ENCODE measurements at regions not wholly inside any gene's neighbourhood (a gene's known extent, or its start where the extent isn't known, plus 50 kb on each side); places are given as distances from the start of the nearest gene placed in this dataset.

DNA sequence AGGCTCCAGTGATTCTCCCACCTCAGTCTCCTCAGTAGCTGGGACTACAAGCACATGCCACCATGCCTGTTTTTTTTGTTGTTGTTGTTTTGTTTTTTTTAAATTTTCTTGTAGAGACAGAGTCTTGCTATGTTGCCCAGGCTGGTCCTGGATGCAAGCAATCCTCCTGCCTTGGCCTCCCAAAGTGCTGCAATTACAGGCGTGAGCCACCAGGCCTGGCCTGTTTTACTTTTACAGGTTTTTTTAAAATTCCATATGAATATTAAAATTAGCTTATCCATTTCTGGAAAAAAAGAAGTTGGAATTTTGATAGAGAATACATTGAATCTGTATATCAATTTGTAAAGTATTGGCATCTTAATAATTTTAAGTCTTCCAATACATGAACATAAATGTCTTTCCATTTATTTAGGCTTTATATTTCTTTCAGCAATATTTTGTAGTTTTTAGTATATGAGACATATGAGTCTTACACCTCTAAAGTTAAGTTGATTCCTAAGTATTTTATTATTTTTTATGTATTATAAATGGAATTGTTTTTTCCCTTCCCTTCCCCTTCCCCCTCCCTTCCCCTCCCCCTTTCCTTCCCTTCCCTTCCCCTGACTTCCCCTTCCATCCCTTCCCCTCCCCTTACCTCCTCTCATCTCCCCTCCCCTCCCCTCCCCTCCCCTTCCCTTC, 323.5 kb upstream of the SALL1 start (continued):
- TF ChIP-seq, protein P1, sequence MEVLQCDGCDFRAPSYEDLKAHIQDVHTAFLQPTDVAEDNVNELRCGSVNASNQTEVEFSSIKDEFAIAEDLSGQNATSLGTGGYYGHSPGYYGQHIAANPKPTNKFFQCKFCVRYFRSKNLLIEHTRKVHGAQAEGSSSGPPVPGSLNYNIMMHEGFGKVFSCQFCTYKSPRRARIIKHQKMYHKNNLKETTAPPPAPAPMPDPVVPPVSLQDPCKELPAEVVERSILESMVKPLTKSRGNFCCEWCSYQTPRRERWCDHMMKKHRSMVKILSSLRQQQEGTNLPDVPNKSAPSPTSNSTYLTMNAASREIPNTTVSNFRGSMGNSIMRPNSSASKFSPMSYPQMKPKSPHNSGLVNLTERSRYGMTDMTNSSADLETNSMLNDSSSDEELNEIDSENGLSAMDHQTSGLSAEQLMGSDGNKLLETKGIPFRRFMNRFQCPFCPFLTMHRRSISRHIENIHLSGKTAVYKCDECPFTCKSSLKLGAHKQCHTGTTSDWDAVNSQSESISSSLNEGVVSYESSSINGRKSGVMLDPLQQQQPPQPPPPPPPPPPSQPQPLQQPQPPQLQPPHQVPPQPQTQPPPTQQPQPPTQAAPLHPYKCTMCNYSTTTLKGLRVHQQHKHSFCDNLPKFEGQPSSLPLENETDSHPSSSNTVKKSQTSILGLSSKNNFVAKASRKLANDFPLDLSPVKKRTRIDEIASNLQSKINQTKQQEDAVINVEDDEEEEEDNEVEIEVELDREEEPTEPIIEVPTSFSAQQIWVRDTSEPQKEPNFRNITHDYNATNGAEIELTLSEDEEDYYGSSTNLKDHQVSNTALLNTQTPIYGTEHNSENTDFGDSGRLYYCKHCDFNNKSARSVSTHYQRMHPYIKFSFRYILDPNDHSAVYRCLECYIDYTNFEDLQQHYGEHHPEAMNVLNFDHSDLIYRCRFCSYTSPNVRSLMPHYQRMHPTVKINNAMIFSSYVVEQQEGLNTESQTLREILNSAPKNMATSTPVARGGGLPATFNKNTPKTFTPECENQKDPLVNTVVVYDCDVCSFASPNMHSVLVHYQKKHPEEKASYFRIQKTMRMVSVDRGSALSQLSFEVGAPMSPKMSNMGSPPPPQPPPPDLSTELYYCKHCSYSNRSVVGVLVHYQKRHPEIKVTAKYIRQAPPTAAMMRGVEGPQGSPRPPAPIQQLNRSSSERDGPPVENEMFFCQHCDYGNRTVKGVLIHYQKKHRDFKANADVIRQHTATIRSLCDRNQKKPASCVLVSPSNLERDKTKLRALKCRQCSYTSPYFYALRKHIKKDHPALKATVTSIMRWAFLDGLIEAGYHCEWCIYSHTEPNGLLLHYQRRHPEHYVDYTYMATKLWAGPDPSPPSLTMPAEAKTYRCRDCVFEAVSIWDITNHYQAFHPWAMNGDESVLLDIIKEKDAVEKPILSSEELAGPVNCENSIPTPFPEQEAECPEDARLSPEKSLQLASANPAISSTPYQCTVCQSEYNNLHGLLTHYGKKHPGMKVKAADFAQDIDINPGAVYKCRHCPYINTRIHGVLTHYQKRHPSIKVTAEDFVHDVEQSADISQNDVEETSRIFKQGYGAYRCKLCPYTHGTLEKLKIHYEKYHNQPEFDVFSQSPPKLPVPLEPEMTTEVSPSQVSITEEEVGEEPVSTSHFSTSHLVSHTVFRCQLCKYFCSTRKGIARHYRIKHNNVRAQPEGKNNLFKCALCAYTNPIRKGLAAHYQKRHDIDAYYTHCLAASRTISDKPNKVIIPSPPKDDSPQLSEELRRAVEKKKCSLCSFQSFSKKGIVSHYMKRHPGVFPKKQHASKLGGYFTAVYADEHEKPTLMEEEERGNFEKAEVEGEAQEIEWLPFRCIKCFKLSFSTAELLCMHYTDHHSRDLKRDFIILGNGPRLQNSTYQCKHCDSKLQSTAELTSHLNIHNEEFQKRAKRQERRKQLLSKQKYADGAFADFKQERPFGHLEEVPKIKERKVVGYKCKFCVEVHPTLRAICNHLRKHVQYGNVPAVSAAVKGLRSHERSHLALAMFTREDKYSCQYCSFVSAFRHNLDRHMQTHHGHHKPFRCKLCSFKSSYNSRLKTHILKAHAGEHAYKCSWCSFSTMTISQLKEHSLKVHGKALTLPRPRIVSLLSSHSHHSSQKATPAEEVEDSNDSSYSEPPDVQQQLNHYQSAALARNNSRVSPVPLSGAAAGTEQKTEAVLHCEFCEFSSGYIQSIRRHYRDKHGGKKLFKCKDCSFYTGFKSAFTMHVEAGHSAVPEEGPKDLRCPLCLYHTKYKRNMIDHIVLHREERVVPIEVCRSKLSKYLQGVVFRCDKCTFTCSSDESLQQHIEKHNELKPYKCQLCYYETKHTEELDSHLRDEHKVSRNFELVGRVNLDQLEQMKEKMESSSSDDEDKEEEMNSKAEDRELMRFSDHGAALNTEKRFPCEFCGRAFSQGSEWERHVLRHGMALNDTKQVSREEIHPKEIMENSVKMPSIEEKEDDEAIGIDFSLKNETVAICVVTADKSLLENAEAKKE (CRISPR knock-in tag; IDR thresholded peaks at IDR 0.05), result no peak

DNA sequence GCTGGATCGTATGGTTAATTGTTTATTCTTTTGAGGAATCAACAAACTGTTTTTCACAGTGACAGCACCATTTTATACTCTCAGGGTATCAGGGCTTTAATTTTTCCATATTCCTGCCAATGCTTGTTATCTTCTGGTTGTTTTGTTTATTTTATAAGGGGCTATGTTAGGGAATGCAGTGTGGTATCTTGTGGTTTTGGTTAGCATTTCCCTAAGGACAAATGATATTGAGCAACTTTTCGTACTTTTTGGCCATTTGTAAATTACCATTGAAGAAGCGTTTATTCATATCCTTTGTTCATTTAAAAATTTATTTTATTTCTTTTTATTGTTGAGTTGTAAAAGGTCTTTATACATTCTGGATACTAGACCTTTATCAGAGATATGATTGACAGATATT, 322.0 kb upstream of the SALL1 start:
- no peak overlapping the region for H3K27ac Mint-ChIP-seq
- no peak overlapping the region for H3K4me3 ChIP-seq
- H3K9me2 ChIP-seq (ENCODE audit: insufficient read depth), result no peaks in the 10 kb centered on the region
- no peaks in the 10 kb centered on the region for H3K4me1 ChIP-seq (ENCODE audit: insufficient read depth)
- no peaks in the 10 kb centered on the region for H3F3A ChIP-seq (replicated peaks; ENCODE audit: low read depth)
- no peaks in the 10 kb centered on the region for H3K79me2 ChIP-seq (replicated peaks; ENCODE audit: insufficient read depth)
- no peaks in the 10 kb centered on the region for H3K36me3 Mint-ChIP-seq (ENCODE audit: low read depth)
- TF ChIP-seq POLR2AphosphoS5 (IDR thresholded peaks at IDR 0.05; ENCODE audit: low read depth) (no peak), EZH2phosphoT487 (IDR thresholded peaks at IDR 0.05; ENCODE audit: unreplicated experiment) (no peak)
- TF ChIP-seq, protein P2, sequence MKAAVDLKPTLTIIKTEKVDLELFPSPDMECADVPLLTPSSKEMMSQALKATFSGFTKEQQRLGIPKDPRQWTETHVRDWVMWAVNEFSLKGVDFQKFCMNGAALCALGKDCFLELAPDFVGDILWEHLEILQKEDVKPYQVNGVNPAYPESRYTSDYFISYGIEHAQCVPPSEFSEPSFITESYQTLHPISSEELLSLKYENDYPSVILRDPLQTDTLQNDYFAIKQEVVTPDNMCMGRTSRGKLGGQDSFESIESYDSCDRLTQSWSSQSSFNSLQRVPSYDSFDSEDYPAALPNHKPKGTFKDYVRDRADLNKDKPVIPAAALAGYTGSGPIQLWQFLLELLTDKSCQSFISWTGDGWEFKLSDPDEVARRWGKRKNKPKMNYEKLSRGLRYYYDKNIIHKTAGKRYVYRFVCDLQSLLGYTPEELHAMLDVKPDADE (IDR thresholded peaks at IDR 0.05), result no peak
- no peak for DNase-seq (ENCODE audit: low spot score)
- no peaks in the 10 kb centered on the region for H3K27me3 ChIP-seq (ENCODE audit: insufficient read depth)
- no peaks in the 10 kb centered on the region for H4K20me1 ChIP-seq (replicated peaks; ENCODE audit: insufficient read depth)
- no peaks in the 10 kb centered on the region; the same call in 2 of the 3 replicates for H3K9me3 Mint-ChIP-seq
- no peak overlapping the region for H3K4me3 Mint-ChIP-seq
- no peaks in the 10 kb centered on the region; the same call in 2 of the 3 replicates for H3K4me1 Mint-ChIP-seq
- H2AFZ ChIP-seq, result no peak overlapping the region
- no peaks in the 10 kb centered on the region for H3K27me3 Mint-ChIP-seq (ENCODE audit: insufficient read depth, low read depth, poor library complexity)
- no peak for ATAC-seq
- no peak overlapping the region for H3K27ac ChIP-seq (ENCODE audit: low read depth)
- H3K36me3 ChIP-seq (ENCODE audit: insufficient read depth), result no peaks in the 10 kb centered on the region
- H3K4me2 ChIP-seq, result no peak overlapping the region
